ENCODE measurements at regions not wholly inside any gene's neighbourhood (a gene's known extent, or its start where the extent isn't known, plus 50 kb on each side); places are given as distances from the start of the nearest gene placed in this dataset.

- no peaks in the 10 kb centered on the region for H3K27me3 Mint-ChIP-seq
- H3K27me3 ChIP-seq (replicated peaks in 1 of 2; ENCODE audit: control insufficient read depth in 2 of 2, extremely low read depth in 1 of 2, insufficient read depth in 2 of 2, low read length in 1 of 2), result no peaks in the 10 kb centered on the region
- no peaks in the 10 kb centered on the region for H3K9me3 ChIP-seq
- H3K4me3 ChIP-seq (ENCODE audit: control insufficient read depth in 1 of 2, extremely low read depth in 1 of 2, low read length in 1 of 2), result no peak overlapping the region
- no peak overlapping the region for H3K4me3 Mint-ChIP-seq
- H3K4me1 Mint-ChIP-seq, result no peaks in the 10 kb centered on the region
- no peaks in the 10 kb centered on the region for H3K36me3 ChIP-seq (ENCODE audit: control insufficient read depth in 2 of 2, extremely low read depth in 1 of 2, insufficient read depth in 1 of 2, low read length in 1 of 2)
- ChIA-PET CTCF (interaction anchor here in 1 of 2 donors (0.6 kb wide), 1 partner anchor 1881 kb away, joined by 3 read pairs; no protein-coding TSS in a partner anchor), POLR2A (no interaction called here)
- H3K36me3 Mint-ChIP-seq, result peaks cover 6% of the 10 kb centered on the region
- no peaks in the 10 kb centered on the region for H3K4me1 ChIP-seq (ENCODE audit: control insufficient read depth in 1 of 2, extremely low read depth in 1 of 2, insufficient read depth in 2 of 2, low read length in 2 of 2)
- no peak overlapping the region for H3K27ac ChIP-seq (ENCODE audit: low read length)
- H3K9me3 Mint-ChIP-seq, result no peaks in the 10 kb centered on the region
- no peak for ATAC-seq (replicated peaks in 1 of 4)
- H3K27ac Mint-ChIP-seq, result no peak overlapping the region
- no peak for DNase-seq
- no CpG with 5 or more reads among the region's 3 CpGs for WGBS (ENCODE audit: insufficient coverage)
These were observed 406.6 kb upstream of the DPPA4 start for GRCh38 chr3:109743981-109744380.

GRCh38 chr3:109772520-109772919 is 435.2 kb upstream of the DPPA4 start:
- ChIA-PET POLR2A (no interaction called here), CTCF (no interaction called here)
- Mint-ChIP-seq H3K36me3 (peaks cover 6% of the 10 kb centered on the region), H3K27ac (no peak overlapping the region), H3K9me3 (peaks cover 5 to 15% (median 10%) of the 10 kb centered on the region in 3 donors), H3K27me3 (no peaks in the 10 kb centered on the region), H3K4me3 (no peak overlapping the region), H3K4me1 (peaks cover 19 to 25% (median 24%) of the 10 kb centered on the region in 3 donors)
- Histone ChIP-seq H3K4me1 (ENCODE audit: control insufficient read depth in 1 of 2, extremely low read depth in 1 of 2, insufficient read depth in 2 of 2, low read length in 2 of 2) (no peaks in the 10 kb centered on the region), H3K4me3 (ENCODE audit: control insufficient read depth in 1 of 2, extremely low read depth in 1 of 2, low read length in 1 of 2) (no peak overlapping the region), H3K27ac (ENCODE audit: low read length) (no peak overlapping the region), H3K36me3 (ENCODE audit: control insufficient read depth in 2 of 2, extremely low read depth in 1 of 2, insufficient read depth in 1 of 2, low read length in 1 of 2) (no peaks in the 10 kb centered on the region), H3K9me3 (no peaks in the 10 kb centered on the region), H3K27me3 (replicated peaks in 1 of 2; ENCODE audit: control insufficient read depth in 2 of 2, extremely low read depth in 1 of 2, insufficient read depth in 2 of 2, low read length in 1 of 2) (no peaks in the 10 kb centered on the region)
- DNase-seq (no peak), ATAC-seq (replicated peaks in 1 of 4) (no peak)
- WGBS (ENCODE audit: insufficient coverage), result no CpG with 5 or more reads among the region's 5 CpGs

GRCh38 chr3:109774108-109774507 is 436.8 kb upstream of the DPPA4 start:
- no peak overlapping the region for H3K4me3 ChIP-seq (ENCODE audit: control insufficient read depth in 1 of 2, extremely low read depth in 1 of 2, low read length in 1 of 2)
- no peaks in the 10 kb centered on the region for H3K27me3 ChIP-seq (replicated peaks in 1 of 2; ENCODE audit: control insufficient read depth in 2 of 2, extremely low read depth in 1 of 2, insufficient read depth in 2 of 2, low read length in 1 of 2)
- peaks cover 19 to 25% (median 24%) of the 10 kb centered on the region in 3 donors for H3K4me1 Mint-ChIP-seq
- peaks cover 8 to 27% (median 10%) of the 10 kb centered on the region in 3 donors for H3K9me3 Mint-ChIP-seq
- no peaks in the 10 kb centered on the region for H3K27me3 Mint-ChIP-seq
- H3K27ac ChIP-seq (ENCODE audit: low read length), result no peak overlapping the region
- peak in 1 of 4 experiments; percentile 58 for ATAC-seq (replicated peaks in 1 of 4)
- H3K36me3 Mint-ChIP-seq, result no peaks in the 10 kb centered on the region
- no peak overlapping the region for H3K4me3 Mint-ChIP-seq
- H3K36me3 ChIP-seq (ENCODE audit: control insufficient read depth in 2 of 2, extremely low read depth in 1 of 2, insufficient read depth in 1 of 2, low read length in 1 of 2), result no peaks in the 10 kb centered on the region
- WGBS (ENCODE audit: insufficient coverage), result no CpG with 5 or more reads among the region's 2 CpGs
- DNase-seq, result no peak
- CTCF ChIA-PET, result interaction anchor here in 1 of 2 donors (0.7 kb wide), 1 partner anchor 40 kb away, joined by 3 read pairs; no protein-coding TSS in a partner anchor
- no peaks in the 10 kb centered on the region for H3K4me1 ChIP-seq (ENCODE audit: control insufficient read depth in 1 of 2, extremely low read depth in 1 of 2, insufficient read depth in 2 of 2, low read length in 2 of 2)
- peak overlapping the region in 1 of 2 donors; percentile 77 for H3K27ac Mint-ChIP-seq
- no peaks in the 10 kb centered on the region for H3K9me3 ChIP-seq
- POLR2A ChIA-PET, result interaction anchor here in 1 of 2 donors (0.7 kb wide), 1 partner anchor 31 kb away, joined by 7 read pairs; no protein-coding TSS in a partner anchor

- peaks cover 0 to 11% (median 3%) of the 10 kb centered on the region in 3 donors for H3K4me1 Mint-ChIP-seq
- no peaks in the 10 kb centered on the region for H3K27me3 ChIP-seq (replicated peaks in 1 of 2; ENCODE audit: control insufficient read depth in 2 of 2, extremely low read depth in 1 of 2, insufficient read depth in 2 of 2, low read length in 1 of 2)
- no CpG with 5 or more reads among the region's 1 CpG for WGBS (ENCODE audit: insufficient coverage)
- H3K4me1 ChIP-seq (ENCODE audit: control insufficient read depth in 1 of 2, extremely low read depth in 1 of 2, insufficient read depth in 2 of 2, low read length in 2 of 2), result no peaks in the 10 kb centered on the region
- H3K9me3 Mint-ChIP-seq, result peaks cover 7 to 26% (median 10%) of the 10 kb centered on the region in 3 donors
- CTCF ChIA-PET, result no interaction called here
- no peak overlapping the region for H3K27ac ChIP-seq (ENCODE audit: low read length)
- no peak overlapping the region for H3K27ac Mint-ChIP-seq
- no peak overlapping the region for H3K4me3 Mint-ChIP-seq
- ATAC-seq (replicated peaks in 1 of 4) (no peak), DNase-seq (no peak)
- POLR2A ChIA-PET, result no interaction called here
- peaks cover 8% of the 10 kb centered on the region for H3K36me3 Mint-ChIP-seq
- H3K36me3 ChIP-seq (ENCODE audit: control insufficient read depth in 2 of 2, extremely low read depth in 1 of 2, insufficient read depth in 1 of 2, low read length in 1 of 2), result no peaks in the 10 kb centered on the region
- H3K9me3 ChIP-seq, result peaks cover 4% of the 10 kb centered on the region
- no peaks in the 10 kb centered on the region for H3K27me3 Mint-ChIP-seq
- H3K4me3 ChIP-seq (ENCODE audit: control insufficient read depth in 1 of 2, extremely low read depth in 1 of 2, low read length in 1 of 2), result no peak overlapping the region
These were observed 446.9 kb upstream of the DPPA4 start for GRCh38 chr3:109784285-109784684.

- Histone ChIP-seq H3K27me3 (replicated peaks in 1 of 2; ENCODE audit: control insufficient read depth in 2 of 2, extremely low read depth in 1 of 2, insufficient read depth in 2 of 2, low read length in 1 of 2) (no peaks in the 10 kb centered on the region), H3K4me1 (ENCODE audit: control insufficient read depth in 1 of 2, extremely low read depth in 1 of 2, insufficient read depth in 2 of 2, low read length in 2 of 2) (no peaks in the 10 kb centered on the region), H3K4me3 (ENCODE audit: control insufficient read depth in 1 of 2, extremely low read depth in 1 of 2, low read length in 1 of 2) (no peak overlapping the region), H3K9me3 (peaks cover 4% of the 10 kb centered on the region), H3K27ac (ENCODE audit: low read length) (no peak overlapping the region), H3K36me3 (ENCODE audit: control insufficient read depth in 2 of 2, extremely low read depth in 1 of 2, insufficient read depth in 1 of 2, low read length in 1 of 2) (no peaks in the 10 kb centered on the region)
- ChIA-PET CTCF (interaction anchor here in 1 of 2 donors (0.7 kb wide), 1 partner anchor 517 kb away, joined by 3 read pairs; no protein-coding TSS in a partner anchor), POLR2A (no interaction called here)
- 80% methylated on average over 2 of the region's 6 CpGs for WGBS (ENCODE audit: insufficient coverage)
- H3K4me1 Mint-ChIP-seq, result peaks cover 0 to 11% (median 3%) of the 10 kb centered on the region in 3 donors
- H3K27me3 Mint-ChIP-seq, result no peaks in the 10 kb centered on the region
- ATAC-seq (replicated peaks in 1 of 4), result no peak
- peaks cover 8% of the 10 kb centered on the region for H3K36me3 Mint-ChIP-seq
- peaks cover 4 to 24% (median 6%) of the 10 kb centered on the region in 3 donors for H3K9me3 Mint-ChIP-seq
- H3K4me3 Mint-ChIP-seq, result no peak overlapping the region
- no peak for DNase-seq
- no peak overlapping the region for H3K27ac Mint-ChIP-seq
These were observed 447.7 kb upstream of the DPPA4 start for GRCh38 chr3:109784852-109785631.

GRCh38 chr3:109803274-109803673 is 465.9 kb upstream of the DPPA4 start:
- Histone ChIP-seq H3K9me3 (no peaks in the 10 kb centered on the region), H3K4me1 (ENCODE audit: control insufficient read depth in 1 of 2, extremely low read depth in 1 of 2, insufficient read depth in 2 of 2, low read length in 2 of 2) (peaks cover 0 to 29% of the 10 kb centered on the region in 2 experiments), H3K27ac (ENCODE audit: low read length) (no peak overlapping the region), H3K4me3 (ENCODE audit: control insufficient read depth in 1 of 2, extremely low read depth in 1 of 2, low read length in 1 of 2) (no peak overlapping the region), H3K27me3 (replicated peaks in 1 of 2; ENCODE audit: control insufficient read depth in 2 of 2, extremely low read depth in 1 of 2, insufficient read depth in 2 of 2, low read length in 1 of 2) (no peaks in the 10 kb centered on the region), H3K36me3 (ENCODE audit: control insufficient read depth in 2 of 2, extremely low read depth in 1 of 2, insufficient read depth in 1 of 2, low read length in 1 of 2) (no peaks in the 10 kb centered on the region)
- no peak overlapping the region for H3K4me3 Mint-ChIP-seq
- peak overlapping the region; percentile 14 to 55 for H3K27ac Mint-ChIP-seq
- H3K27me3 Mint-ChIP-seq, result no peaks in the 10 kb centered on the region
- ATAC-seq (replicated peaks in 1 of 4) (no peak), DNase-seq (peak in 1 of 35 experiments; percentile 9)
- peaks cover 48 to 65% (median 60%) of the 10 kb centered on the region in 3 donors for H3K4me1 Mint-ChIP-seq
- CTCF ChIA-PET, result interaction anchor here in 1 of 2 donors (0.6 kb wide), 1 partner anchor 1589 kb away, joined by 3 read pairs; no protein-coding TSS in a partner anchor
- H3K9me3 Mint-ChIP-seq, result peaks cover 0 to 23% (median 4%) of the 10 kb centered on the region in 3 donors
- peaks cover 9% of the 10 kb centered on the region for H3K36me3 Mint-ChIP-seq
- no CpG with 5 or more reads among the region's 6 CpGs for WGBS (ENCODE audit: insufficient coverage)
- POLR2A ChIA-PET, result no interaction called here
